Suprapubic skin (tissue), 3 donors: ENCODE measurements at regions not wholly inside any gene's neighbourhood (a gene's known extent, or its start where the extent isn't known, plus 50 kb on each side); places are given as distances from the start of the nearest gene placed in this dataset.

Experiments
- POLR2A ChIP-seq, 2 donors: fragments of 450-650 bp; IDR thresholded peaks; one replicate each; pipeline ENCODE4 v1.6.1; 2017; ENCODE audit warnings: antibody characterized with exemption in 2 of 2, mild to moderate bottlenecking in 2 of 2, moderate library complexity in 2 of 2
- TF ChIP-seq, protein P1 (sequence below), 2 donors: fragments of 200-600 bp in 1 of 2; fragments of 450-650 bp in 1 of 2; sonication (generic) in 1 of 2; IDR thresholded peaks; one replicate each; pipeline ENCODE4 v1.5.1; 2016 to 2019; ENCODE audit warnings: antibody characterized with exemption in 2 of 2, mild to moderate bottlenecking in 1 of 2, moderate library complexity in 1 of 2

DNA sequence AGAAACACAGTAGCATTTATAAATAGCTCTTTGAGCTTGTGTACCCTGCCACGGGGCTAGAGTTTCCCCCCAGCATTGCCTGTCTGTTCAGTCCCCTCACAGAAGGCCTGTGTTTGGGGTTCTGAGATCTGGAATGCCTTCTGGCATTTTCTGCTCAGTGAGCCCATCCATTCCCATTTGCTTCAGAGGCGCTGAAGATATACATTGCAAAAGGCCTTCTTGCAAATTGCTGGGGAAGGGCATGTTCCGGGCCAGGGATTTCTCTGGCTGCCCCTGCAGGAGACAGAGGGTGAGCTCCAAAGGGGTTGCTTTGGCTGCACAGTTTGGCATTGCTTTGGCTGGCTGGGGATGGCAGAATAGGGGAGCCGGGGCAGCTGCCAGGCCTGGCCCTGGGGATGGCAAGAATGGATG is 308.4 kb downstream of the MSX2 start:
- TF ChIP-seq POLR2A (IDR thresholded peaks at IDR 0.05): no peak
- TF ChIP-seq, protein P1, sequence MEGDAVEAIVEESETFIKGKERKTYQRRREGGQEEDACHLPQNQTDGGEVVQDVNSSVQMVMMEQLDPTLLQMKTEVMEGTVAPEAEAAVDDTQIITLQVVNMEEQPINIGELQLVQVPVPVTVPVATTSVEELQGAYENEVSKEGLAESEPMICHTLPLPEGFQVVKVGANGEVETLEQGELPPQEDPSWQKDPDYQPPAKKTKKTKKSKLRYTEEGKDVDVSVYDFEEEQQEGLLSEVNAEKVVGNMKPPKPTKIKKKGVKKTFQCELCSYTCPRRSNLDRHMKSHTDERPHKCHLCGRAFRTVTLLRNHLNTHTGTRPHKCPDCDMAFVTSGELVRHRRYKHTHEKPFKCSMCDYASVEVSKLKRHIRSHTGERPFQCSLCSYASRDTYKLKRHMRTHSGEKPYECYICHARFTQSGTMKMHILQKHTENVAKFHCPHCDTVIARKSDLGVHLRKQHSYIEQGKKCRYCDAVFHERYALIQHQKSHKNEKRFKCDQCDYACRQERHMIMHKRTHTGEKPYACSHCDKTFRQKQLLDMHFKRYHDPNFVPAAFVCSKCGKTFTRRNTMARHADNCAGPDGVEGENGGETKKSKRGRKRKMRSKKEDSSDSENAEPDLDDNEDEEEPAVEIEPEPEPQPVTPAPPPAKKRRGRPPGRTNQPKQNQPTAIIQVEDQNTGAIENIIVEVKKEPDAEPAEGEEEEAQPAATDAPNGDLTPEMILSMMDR (IDR thresholded peaks at IDR 0.05): no peak
